Islet precursor cell (in vitro differentiated cells): ENCODE measurements at regions not wholly inside any gene's neighbourhood (a gene's known extent, or its start where the extent isn't known, plus 50 kb on each side); places are given as distances from the start of the nearest gene placed in this dataset.

ENCODE experiments used
- DNase-seq: peaks from one replicate; pipeline ENCODE4 v3.0.0-alpha.2; 2018

DNA sequence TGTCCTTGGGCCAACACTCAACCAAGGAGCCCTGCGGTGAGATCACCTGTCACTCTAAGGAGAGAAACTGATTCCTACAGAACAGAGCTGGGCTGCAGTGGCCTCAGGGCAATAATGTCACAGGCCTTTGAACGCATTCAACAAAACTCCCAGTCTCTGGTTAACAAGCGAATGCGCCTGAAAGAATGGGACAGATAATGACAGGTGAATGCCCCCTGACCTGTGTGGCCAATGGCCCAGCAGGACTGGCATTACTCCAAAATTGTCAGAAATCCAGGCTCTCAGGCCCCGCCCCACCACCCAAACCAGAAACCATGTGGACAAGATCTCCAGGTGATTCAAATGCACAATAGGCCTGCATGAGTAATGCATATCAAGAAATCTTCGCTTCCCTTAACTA is 277.7 kb upstream of the KLF6 start:
- DNase-seq, result peak; percentile 87

DNA sequence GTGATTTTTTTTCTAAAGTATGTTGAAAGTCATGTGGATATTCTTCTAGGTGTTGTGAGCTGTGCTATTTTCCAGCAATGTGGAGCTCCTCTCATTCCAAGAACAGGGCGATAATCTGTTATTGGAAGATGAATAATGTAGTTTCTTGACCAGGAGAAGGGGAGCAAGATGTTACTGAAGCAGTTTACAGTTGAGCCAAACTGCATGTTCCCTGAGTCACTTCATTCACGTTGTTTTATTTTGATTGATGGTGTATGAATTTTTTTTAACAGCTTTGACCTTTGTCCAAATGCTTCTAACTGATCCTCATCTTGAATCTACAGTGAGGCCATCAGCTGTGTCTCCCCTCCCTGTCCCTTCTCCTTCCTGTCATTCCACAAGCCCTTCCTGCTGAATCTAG is 277.1 kb upstream of the KLF6 start:
- DNase-seq, result no peak

DNA sequence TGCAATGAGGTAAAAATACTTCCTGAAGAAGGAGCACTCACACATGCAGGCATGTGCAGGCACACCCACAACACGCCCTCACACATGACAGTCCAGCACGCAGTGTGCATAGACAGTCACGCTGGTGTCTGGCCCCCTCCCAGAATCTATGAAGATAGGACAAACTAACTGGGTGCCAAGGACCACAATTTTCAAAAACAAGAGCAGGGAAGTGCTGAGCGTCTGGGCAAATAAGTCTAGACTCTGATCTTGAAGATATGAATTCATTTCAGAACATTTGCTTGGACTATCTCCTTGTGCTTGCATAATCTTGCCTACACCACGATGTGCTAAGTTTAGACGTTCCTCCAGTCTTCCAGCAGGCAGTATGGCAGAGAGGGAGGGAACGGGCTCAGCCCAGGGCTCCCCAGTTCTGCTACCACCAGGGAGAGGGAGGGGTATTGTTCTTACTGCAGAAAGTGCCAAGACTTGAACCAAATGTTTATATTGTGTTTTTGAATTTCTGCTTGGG is 276.5 kb upstream of the KLF6 start:
- DNase-seq, result no peak

- DNase-seq, result peak; percentile 68
Observed at GRCh38 chr10:4059471-4060138, 274.6 kb upstream of the KLF6 start.

- no peak for DNase-seq
Observed at GRCh38 chr10:4058514-4059029, 273.6 kb upstream of the KLF6 start.

DNA sequence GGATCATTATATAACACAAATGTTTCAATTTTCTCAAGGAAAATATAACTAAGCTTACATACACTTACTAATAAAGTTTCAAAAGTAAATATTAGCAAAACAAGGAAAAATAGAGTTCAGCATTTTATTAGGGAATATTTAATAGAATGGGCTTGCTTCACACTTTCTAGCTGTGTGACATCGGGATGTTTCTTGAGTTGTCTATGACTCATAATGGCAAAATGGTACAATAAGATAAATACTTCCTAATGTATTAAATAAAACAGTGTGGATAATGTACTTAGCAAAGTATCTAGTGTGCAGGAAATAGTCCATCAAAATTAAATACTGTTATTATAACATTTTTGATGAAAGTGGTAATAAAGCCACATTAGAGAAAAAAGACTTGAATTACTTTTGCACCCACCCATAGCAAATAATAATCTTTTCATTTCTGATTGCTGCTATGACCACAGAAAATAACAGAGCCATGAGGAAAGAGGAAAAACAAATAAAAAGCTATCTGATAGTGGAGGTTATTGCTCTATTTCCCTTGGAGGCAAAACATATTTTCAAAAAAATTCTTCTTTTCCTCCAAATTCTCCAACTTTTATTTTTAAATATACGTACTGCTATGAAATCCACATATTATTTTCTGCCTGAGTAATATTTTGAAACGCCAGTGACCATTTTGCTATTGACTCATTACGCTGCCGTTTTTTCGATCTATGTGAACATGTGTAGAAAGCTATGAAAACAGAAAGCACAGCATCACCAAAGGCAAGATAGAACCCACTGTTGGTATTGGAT is 272.9 kb upstream of the KLF6 start:
- DNase-seq, result no peak

DNA sequence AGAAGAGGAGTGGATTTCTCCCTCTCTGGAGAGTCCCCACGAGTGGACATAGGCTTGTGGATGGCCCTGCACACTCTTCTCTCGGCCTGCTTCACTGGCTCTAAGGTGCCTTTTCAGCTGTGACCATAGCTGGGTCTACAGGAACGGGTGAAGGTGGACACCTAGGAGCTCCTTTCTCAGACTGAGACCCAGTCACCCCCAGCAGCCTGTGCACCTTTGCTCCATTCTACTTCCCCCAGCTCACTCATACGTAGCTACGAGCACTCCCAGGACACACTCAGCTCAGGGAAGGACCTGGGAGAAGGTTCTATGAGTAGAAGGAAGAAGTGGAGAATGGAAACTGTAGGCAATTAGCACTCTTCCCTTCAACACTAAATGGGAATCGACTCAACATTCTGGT is 272.0 kb upstream of the KLF6 start:
- DNase-seq, result no peak

- DNase-seq, result no peak
Observed at GRCh38 chr10:4054656-4055435, 269.8 kb upstream of the KLF6 start.

DNA sequence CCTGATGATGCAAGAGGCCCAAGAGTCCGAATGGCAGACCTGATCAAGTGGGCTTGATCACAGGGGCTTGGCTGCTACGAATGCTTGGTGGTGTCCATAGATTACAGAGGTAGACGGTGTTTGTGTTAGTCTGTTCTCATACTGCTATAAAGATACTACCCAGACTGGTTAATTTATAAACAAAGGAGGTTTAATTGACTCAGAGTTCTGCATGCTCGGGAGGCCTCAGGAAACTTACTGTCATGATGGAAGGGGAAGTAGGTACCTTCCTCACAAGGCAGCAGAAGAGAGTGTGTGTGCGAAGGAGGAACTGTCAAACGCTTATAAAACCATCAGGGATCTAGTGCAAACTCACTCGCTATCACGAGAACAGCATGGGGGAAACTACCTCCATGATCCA is 268.9 kb upstream of the KLF6 start:
- DNase-seq, result no peak

GRCh38 chr10:4051641-4052151 is 266.7 kb upstream of the KLF6 start:
- no peak for DNase-seq

DNA sequence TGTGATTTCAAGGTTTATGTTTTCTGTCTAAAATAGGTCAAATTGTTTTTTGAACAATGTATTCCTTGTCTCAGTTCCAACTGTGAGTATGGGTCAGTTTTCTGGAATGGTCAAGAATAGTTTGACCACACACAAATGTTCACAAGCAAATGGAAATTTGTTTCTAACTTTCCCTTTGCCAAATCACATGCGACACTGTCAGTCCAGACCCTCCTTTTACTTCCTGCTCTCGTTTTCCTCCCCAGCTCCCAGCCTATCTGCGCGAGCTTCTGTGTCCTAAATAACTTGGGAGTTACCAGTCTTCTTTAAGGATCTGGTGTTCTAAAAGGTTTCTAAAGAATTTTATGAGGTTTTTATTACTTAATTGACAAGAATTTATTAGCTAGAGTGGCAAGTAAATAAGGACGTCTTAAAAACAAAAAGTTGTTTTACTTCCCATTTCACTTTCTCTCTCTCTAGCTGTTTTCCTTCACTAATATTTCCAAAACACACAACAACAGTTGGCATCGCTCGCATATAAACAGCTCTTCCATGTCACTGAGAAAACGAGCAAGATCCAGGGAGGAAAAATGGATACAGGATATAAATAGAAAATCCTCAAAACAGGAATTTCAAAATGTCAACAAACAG is 266.1 kb upstream of the KLF6 start:
- no peak for DNase-seq

DNA sequence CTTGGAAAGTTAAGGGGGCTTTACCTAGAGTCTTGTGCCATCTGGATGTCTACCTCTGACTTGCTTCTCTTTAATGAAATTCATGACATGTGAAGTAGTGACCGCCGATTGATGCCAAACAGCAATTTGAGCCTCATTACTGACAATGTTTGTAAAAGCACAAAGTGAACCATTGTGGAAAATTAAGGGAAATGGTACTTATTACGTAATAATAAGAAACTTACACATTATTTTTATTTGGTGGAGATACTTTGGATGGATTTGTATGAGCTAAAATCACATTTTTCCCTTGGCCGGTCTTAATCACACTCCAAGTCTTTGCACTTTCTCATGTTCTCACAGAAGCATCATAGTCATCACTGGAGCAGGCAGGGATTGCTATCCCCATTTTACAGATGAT is 265.1 kb upstream of the KLF6 start:
- no peak for DNase-seq

DNA sequence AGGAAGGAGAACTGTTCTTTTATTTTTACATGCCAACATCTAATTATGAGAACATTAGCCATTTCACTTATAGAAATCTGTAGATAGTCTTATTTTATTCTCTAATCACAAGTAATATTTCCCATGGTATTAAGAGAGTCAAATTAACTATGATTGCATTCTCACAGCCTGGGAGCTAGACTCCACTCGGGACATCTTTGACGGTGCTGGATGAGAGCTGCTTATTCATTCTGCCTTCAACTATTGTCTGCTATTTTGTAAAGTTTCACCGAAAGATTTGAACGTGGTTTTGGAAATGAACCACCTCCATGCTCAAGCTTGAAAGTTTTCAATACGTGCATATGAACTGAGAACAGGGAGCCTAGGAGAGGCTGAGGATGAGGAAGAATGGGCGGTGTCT is 264.3 kb upstream of the KLF6 start:
- no peak for DNase-seq

DNA sequence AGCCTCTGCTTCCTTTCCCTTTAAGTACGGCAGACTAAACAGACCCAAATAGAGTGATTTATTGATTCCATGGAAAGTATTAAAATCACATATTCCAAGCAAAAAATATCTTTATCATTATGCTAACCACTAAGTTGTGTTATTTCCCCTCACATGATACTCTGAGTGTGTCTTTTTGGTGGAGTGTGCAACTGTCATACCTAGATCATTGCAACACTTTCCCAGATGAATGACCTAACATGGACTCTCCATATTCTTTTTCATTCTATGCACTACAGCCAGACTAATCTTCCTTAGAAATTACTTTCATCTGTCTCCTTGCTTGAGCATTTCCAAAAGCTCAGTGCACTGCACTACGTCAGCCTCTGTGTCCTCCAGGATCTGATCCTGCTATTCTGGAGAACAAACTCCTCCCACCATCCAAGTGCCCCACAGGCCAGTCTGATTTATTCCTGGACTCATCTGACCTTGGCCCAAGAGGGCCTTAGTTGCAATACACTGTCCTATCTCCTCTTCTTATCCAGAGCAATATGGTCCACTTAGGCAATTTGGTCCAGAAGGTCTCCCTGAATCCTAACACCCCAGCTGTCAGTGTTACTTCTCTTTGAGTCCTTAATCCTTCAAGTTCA is 263.3 kb upstream of the KLF6 start:
- DNase-seq, result no peak

DNA sequence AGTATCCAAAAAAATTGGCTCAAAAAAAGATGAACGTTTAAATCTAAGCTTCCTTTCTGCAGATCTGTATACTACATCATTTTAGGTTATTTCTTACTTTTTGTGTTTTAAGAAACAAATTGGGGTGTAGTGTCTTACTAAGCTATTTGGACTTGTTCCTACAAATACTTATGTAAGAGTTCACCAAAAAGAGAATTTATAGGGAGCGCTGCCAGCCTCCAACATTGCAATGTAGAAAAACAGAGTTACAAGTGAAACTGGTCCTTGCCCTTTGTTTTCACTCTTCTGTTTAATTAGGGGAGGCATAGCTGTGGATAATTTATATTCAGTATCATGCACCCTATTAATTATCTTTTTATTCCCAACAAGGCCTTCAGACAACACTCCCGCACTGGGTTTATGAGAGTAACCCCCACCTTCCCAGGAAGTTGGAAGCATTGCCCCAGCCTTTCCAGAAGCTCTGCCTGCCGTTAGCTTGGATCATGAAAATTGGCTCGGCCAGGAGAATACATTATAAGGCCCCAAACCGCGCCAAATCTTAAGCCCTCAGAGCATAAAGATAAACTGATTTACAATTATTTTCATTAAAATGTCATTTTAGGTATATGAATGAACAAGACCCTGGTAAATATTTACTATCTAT is 261.8 kb upstream of the KLF6 start:
- DNase-seq, result no peak

DNA sequence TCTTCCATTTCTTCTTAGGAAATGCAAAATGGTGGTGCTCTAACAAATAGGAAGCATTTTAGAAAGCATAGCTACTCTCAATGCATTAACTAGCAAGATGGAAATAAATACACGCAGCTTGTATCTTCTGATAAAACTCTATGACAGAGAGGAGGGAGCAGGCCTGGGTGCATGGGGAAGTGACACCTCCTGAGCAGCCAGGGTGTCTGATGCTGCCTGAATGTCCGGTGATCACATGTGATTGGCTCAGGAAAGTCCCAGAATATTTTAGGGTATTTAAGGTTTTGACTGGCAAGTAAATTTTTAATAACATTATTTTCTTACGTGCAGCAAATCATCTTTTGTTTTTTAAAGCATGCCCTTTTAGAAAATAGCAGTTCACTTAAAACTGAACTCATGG is 261.0 kb upstream of the KLF6 start:
- DNase-seq, result no peak

DNA sequence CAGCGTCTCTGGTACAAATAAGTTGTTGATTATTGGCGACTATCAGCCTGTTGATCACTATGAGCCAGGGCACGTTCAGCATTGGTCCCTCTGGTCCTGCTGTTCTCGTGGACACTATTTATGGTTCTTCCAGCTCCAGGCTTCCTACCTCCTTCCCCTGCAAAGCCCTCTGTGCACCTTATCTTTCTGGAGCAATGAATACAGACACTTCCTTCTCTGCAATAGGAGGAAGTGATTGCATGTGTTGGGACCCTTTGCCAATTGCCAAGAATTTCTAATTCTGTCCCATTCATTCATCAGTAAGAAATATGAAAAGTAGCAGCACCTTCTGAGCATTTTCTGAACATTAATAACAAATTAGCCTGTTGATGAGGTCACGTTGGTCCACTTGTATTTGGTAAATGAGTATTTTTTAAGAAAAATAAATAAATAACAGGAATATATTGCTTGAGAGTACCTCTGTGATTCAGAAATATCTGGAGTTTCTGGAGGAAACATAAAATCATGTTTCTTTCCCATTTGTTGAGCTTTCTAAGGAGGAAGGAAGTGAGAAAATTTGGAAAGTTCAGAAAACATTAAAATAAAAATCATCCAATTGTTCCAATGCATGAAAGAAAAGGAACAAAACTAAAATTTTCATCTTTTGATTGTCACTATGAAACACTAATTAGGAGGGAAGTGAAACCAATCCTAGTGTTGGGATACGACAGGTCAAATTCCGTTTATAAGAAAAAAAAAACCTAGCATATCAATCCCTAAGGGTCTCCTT is 259.1 kb upstream of the KLF6 start:
- DNase-seq, result no peak

- DNase-seq, result no peak
Observed at GRCh38 chr10:4041635-4042034, 256.6 kb upstream of the KLF6 start.

DNA sequence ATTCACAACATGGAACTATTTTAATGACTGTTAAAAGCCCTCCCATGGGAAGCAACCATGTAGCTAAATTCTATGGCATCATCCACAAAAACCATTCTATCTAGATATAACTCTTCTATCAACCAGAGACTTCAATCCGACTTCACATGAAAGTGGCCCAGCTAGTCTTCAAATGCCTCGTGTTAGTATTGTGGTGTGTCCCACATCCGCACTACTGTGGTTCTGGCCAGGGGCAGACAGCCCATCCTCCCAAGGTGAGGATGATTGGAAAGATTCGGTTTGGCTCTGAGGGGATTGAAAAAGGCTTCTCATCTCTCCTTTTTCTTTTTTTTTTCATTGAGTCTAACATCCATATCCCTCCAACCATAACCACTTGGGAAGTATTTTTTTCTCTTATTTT is 253.0 kb upstream of the KLF6 start:
- DNase-seq, result no peak

DNA sequence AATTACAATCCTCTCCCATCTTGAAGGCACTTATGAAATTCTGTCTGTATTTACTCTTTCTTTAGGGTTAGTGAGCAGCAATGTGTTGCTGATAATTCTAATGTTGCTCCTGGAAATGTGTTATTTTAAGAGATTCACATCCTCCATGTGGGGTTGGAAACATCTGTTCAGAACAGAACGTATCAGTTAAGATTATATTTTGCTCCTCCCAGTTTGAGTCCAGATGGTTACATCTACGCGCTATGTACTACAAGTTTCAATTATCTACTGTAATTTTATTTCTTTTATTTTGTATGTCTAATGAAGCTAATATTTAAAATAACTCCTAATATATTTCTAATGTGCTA is 250.6 kb upstream of the KLF6 start:
- no peak for DNase-seq
